ENCODE measurements at regions not wholly inside any gene's neighbourhood (a gene's known extent, or its start where the extent isn't known, plus 50 kb on each side); places are given as distances from the start of the nearest gene placed in this dataset.
A peak's percentile ranks its signal among the peaks of the same experiment; 100 is the strongest.

DNA sequence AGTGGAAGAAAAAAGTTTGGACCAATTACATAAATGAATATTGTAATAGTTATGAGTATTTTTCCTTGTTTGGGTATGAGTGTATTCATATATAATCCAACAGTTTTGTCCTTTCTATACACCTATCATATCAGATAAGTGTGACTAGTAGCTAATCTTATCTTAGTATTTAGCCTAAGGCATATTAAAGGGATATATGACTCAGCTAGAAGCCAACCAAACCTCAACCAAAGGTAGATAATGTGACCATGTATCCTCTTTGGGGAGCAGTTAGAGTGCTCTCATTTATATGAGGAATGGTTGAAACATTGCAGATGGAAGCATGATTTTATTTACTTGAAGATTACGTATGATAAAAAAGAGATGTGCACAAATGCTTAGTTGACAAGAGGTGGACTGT lies 370.0 kb upstream of the CTNND2 start:
- Mint-ChIP-seq H3K27me3 (ENCODE audit: insufficient read depth) (no peaks in the 10 kb centered on the region), H3K4me3 (no peak overlapping the region), H3K9me3 (no peaks in the 10 kb centered on the region), H3K4me1 (peaks cover 6% of the 10 kb centered on the region), H3K27ac (no peak overlapping the region), H3K36me3 (ENCODE audit: low read depth) (no peaks in the 10 kb centered on the region)
- Histone ChIP-seq H3K27me3 (ENCODE audit: control insufficient read depth, insufficient read depth, low read length, poor library complexity, severe bottlenecking) (no peaks in the 10 kb centered on the region), H3K9ac (ENCODE audit: extremely low read depth, low read length, poor library complexity, severe bottlenecking) (no peak overlapping the region), H3K9me3 (ENCODE audit: control insufficient read depth, low read length) (no peaks in the 10 kb centered on the region), H3K27ac (ENCODE audit: low read depth, low read length) (no peak overlapping the region), H3K4me1 (ENCODE audit: control insufficient read depth, insufficient read depth, low read length) (no peaks in the 10 kb centered on the region), H3K36me3 (ENCODE audit: control insufficient read depth, insufficient read depth, low read length) (no peaks in the 10 kb centered on the region), H3K4me3 (ENCODE audit: low read length) (no peak overlapping the region)
- TF ChIP-seq, protein P1, sequence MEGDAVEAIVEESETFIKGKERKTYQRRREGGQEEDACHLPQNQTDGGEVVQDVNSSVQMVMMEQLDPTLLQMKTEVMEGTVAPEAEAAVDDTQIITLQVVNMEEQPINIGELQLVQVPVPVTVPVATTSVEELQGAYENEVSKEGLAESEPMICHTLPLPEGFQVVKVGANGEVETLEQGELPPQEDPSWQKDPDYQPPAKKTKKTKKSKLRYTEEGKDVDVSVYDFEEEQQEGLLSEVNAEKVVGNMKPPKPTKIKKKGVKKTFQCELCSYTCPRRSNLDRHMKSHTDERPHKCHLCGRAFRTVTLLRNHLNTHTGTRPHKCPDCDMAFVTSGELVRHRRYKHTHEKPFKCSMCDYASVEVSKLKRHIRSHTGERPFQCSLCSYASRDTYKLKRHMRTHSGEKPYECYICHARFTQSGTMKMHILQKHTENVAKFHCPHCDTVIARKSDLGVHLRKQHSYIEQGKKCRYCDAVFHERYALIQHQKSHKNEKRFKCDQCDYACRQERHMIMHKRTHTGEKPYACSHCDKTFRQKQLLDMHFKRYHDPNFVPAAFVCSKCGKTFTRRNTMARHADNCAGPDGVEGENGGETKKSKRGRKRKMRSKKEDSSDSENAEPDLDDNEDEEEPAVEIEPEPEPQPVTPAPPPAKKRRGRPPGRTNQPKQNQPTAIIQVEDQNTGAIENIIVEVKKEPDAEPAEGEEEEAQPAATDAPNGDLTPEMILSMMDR (conservative IDR thresholded peaks at IDR 0.05): no peak
- DNase-seq: no peak
- 93 to 100% methylated on average over 1 of the region's 1 CpG for WGBS, 2 experiments (ENCODE audit: insufficient coverage in 1 of 2, insufficient read length in 1 of 2)

DNA sequence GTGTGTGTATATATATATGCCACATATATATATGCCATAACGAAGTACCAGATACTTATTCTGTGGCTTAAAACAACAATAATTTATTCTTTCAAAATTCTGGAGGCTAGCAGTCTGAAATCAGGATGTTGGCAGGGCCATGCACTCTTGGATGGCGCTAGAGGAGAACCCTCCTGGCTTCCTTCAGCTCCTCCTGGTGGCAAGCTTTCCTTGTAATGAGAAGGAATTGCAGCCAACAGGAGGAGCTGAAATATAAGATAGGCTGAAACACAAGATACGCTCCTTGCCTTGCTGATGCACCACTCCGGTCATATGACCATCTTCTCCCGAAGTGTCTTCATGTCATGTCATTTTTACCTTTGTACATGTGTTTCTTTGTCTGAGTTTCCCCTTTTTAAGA lies 368.1 kb upstream of the CTNND2 start:
- peak; percentile 83 for DNase-seq
- H3K4me3 ChIP-seq (ENCODE audit: low read length): no peak overlapping the region
- no peaks in the 10 kb centered on the region for H3K4me1 ChIP-seq (ENCODE audit: control insufficient read depth, insufficient read depth, low read length)
- no peaks in the 10 kb centered on the region for H3K27me3 ChIP-seq (ENCODE audit: control insufficient read depth, insufficient read depth, low read length, poor library complexity, severe bottlenecking)
- H3K4me3 Mint-ChIP-seq: no peak overlapping the region
- TF ChIP-seq, protein P1 (conservative IDR thresholded peaks at IDR 0.05): peak; percentile 84
- H3K36me3 ChIP-seq (ENCODE audit: control insufficient read depth, insufficient read depth, low read length): no peaks in the 10 kb centered on the region
- WGBS, 2 experiments (ENCODE audit: insufficient coverage in 1 of 2, insufficient read length in 1 of 2): 71 to 73% methylated on average over 4 to 5 of the region's 5 CpGs
- no peak overlapping the region for H3K27ac Mint-ChIP-seq
- H3K4me1 Mint-ChIP-seq: peaks cover 6% of the 10 kb centered on the region
- no peak overlapping the region for H3K9ac ChIP-seq (ENCODE audit: extremely low read depth, low read length, poor library complexity, severe bottlenecking)
- H3K9me3 ChIP-seq (ENCODE audit: control insufficient read depth, low read length): no peaks in the 10 kb centered on the region
- H3K9me3 Mint-ChIP-seq: no peaks in the 10 kb centered on the region
- no peak overlapping the region for H3K27ac ChIP-seq (ENCODE audit: low read depth, low read length)
- H3K36me3 Mint-ChIP-seq (ENCODE audit: low read depth): no peaks in the 10 kb centered on the region
- H3K27me3 Mint-ChIP-seq (ENCODE audit: insufficient read depth): no peaks in the 10 kb centered on the region

DNA sequence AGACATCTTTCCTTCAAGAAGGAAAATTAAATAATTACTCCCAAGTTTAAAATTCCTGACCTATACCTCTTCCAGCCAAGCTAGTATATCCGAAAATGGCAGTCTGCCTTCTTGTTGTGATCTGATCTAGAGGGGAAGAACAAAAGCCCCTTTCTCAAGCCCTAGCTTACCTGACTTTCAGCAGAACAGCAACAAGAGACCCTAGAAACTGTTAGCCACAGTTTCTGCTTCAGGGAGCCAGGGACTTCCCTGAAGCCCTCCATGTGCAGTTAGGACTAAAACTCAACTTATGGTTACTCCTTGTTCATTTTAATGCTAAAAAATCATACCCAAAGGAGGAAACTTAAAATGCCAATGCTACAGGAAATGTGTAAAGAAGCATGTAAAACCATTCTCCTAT lies 366.7 kb upstream of the CTNND2 start:
- Mint-ChIP-seq H3K27me3 (ENCODE audit: insufficient read depth) (no peaks in the 10 kb centered on the region), H3K36me3 (ENCODE audit: low read depth) (no peaks in the 10 kb centered on the region), H3K4me3 (no peak overlapping the region), H3K9me3 (no peaks in the 10 kb centered on the region), H3K27ac (no peak overlapping the region), H3K4me1 (peaks cover 6% of the 10 kb centered on the region)
- H3K9me3 ChIP-seq (ENCODE audit: control insufficient read depth, low read length): no peaks in the 10 kb centered on the region
- H3K4me1 ChIP-seq (ENCODE audit: control insufficient read depth, insufficient read depth, low read length): no peaks in the 10 kb centered on the region
- no peaks in the 10 kb centered on the region for H3K36me3 ChIP-seq (ENCODE audit: control insufficient read depth, insufficient read depth, low read length)
- H3K27me3 ChIP-seq (ENCODE audit: control insufficient read depth, insufficient read depth, low read length, poor library complexity, severe bottlenecking): no peaks in the 10 kb centered on the region
- no peak for DNase-seq
- WGBS, 2 experiments (ENCODE audit: insufficient coverage in 1 of 2, insufficient read length in 1 of 2): 75% methylated on average over 1 of the region's 1 CpG; no CpG with 5 or more reads in 1 of the 2 experiments
- TF ChIP-seq, protein P1 (conservative IDR thresholded peaks at IDR 0.05): no peak
- no peak overlapping the region for H3K27ac ChIP-seq (ENCODE audit: low read depth, low read length)
- H3K4me3 ChIP-seq (ENCODE audit: low read length): no peak overlapping the region
- no peak overlapping the region for H3K9ac ChIP-seq (ENCODE audit: extremely low read depth, low read length, poor library complexity, severe bottlenecking)
